Ectodermal cell (in vitro differentiated cells): ENCODE measurements at regions not wholly inside any gene's neighbourhood (a gene's known extent, or its start where the extent isn't known, plus 50 kb on each side); places are given as distances from the start of the nearest gene placed in this dataset.

ENCODE experiments used
- H3K27ac ChIP-seq: 2 replicates; pipeline ENCODE4 v1.7.0; 2013; ENCODE audit warnings: mild to moderate bottlenecking, low read depth, low read length; ENCODE audit not compliant: insufficient read depth, poor library complexity, severe bottlenecking
- H3K27me3 ChIP-seq: 2 replicates; pipeline ENCODE4 v1.7.0; 2013; ENCODE audit warnings: mild to moderate bottlenecking, low read length; ENCODE audit not compliant: insufficient read depth, control insufficient read depth, poor library complexity, severe bottlenecking
- H3K36me3 ChIP-seq: one replicate; pipeline ENCODE4 v1.7.0; 2013; ENCODE audit warnings: low read length; ENCODE audit not compliant: control insufficient read depth, insufficient read depth
- H3K4me1 ChIP-seq: one replicate; pipeline ENCODE4 v1.7.0; 2013; ENCODE audit warnings: low read length; ENCODE audit not compliant: control insufficient read depth, insufficient read depth
- H3K4me3 ChIP-seq: 2 replicates; pipeline ENCODE4 v1.7.0; 2013; ENCODE audit warnings: low read depth, low read length, control low read depth; ENCODE audit not compliant: insufficient read depth
- H3K9me3 ChIP-seq: 2 replicates; pipeline ENCODE4 v1.7.0; 2013; ENCODE audit warnings: mild to moderate bottlenecking, low read length, moderate library complexity; ENCODE audit not compliant: control insufficient read depth
- WGBS, 2 experiments: methylation state at CpG; one replicate each; pipeline ENCODE4 v1.1.7; 2013; ENCODE audit warnings: missing lambda C conversion rate in 2 of 2; 5-methylcytosine and 5-hydroxymethylcytosine counted together

DNA sequence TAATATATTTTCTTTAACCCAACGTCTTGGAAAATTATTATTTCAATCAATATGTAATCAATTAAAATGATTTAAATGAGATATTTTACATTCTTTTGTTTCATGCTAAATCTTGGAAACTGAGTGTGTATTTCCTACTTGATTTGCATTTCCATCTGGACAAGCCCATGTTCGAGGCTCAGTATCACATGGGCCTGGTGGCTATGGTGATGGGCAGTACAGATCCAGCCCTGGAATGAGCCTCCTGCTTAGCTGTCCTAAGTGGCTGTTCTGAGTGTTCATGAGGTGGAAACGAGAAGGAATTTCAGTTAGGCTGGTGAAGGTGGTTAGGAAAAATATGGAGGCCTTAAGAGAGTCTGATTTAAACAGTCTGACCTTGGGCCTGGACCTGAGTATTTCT is 73.0 kb upstream of the ATXN1 start:
- Histone ChIP-seq H3K4me1 (peaks cover 6% of the 10 kb centered on the region), H3K36me3 (no peaks in the 10 kb centered on the region), H3K9me3 (no peaks in the 10 kb centered on the region), H3K27me3 (no peaks in the 10 kb centered on the region), H3K27ac (no peak overlapping the region), H3K4me3 (no peak overlapping the region)
- 89 to 91% methylated on average over 2 of the region's 3 CpGs for WGBS, 2 experiments

GRCh38 chr6:16832721-16833120 is 71.5 kb upstream of the ATXN1 start:
- Histone ChIP-seq H3K4me1 (peaks cover 6% of the 10 kb centered on the region), H3K27ac (no peak overlapping the region), H3K36me3 (no peaks in the 10 kb centered on the region), H3K27me3 (no peaks in the 10 kb centered on the region), H3K9me3 (no peaks in the 10 kb centered on the region), H3K4me3 (no peak overlapping the region)
- WGBS, 2 experiments: 93 to 94% methylated on average over 5 to 6 of the region's 6 CpGs

GRCh38 chr6:16832043-16832567 is 70.8 kb upstream of the ATXN1 start:
- Histone ChIP-seq H3K27ac (no peak overlapping the region), H3K9me3 (no peaks in the 10 kb centered on the region), H3K4me1 (peaks cover 6% of the 10 kb centered on the region), H3K4me3 (no peak overlapping the region), H3K27me3 (no peaks in the 10 kb centered on the region), H3K36me3 (no peaks in the 10 kb centered on the region)
- WGBS, 2 experiments: 94% methylated on average over 5 of the region's 5 CpGs

DNA sequence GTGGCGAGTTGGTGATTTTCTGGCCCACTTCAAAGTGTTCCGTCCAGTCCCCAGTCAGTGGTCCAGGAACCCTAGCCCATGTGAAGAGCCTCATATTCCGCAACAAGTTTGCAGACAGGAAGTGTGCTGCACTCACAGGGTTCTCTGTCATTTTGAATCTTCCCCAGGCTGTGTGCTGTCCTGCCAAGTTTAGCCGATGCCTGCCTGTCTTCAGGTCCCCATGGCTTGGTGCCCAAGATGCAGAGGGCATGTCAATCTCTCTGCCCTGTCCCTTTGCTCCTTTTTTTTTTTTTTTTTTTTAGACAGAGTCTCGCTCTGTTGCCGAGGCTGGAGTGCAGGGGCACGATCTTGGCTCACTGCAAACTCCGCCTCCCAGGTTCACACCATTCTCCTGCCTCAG is 69.9 kb upstream of the ATXN1 start:
- no peak overlapping the region for H3K4me3 ChIP-seq
- no peaks in the 10 kb centered on the region for H3K4me1 ChIP-seq
- no peak overlapping the region for H3K27ac ChIP-seq
- H3K27me3 ChIP-seq: no peaks in the 10 kb centered on the region
- no peaks in the 10 kb centered on the region for H3K36me3 ChIP-seq
- no peaks in the 10 kb centered on the region for H3K9me3 ChIP-seq
- WGBS, 2 experiments: 77 to 78% methylated on average over 5 of the region's 8 CpGs

DNA sequence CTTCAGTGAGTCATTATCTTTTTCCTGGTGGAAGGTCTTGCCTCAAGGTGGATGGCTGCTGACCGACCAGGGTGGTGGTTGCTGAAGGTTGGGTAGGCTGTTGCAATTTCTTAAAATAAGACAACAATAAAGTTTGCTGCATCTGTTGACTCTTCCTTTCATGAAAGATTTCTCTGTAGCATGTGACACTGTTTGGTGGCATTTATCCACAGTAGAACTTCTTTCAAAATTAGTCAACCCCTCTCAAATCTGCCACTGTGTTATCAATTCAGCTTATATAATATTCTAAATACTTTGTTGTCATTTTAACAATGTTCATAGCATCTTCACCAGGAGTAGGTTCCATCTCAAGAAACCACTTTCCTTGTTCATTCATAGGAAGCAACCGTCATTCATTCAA is 66.8 kb upstream of the ATXN1 start:
- Histone ChIP-seq H3K36me3 (no peaks in the 10 kb centered on the region), H3K4me1 (no peaks in the 10 kb centered on the region), H3K27ac (no peak overlapping the region), H3K27me3 (no peaks in the 10 kb centered on the region), H3K9me3 (no peaks in the 10 kb centered on the region), H3K4me3 (no peak overlapping the region)
- 89 to 91% methylated on average over 2 of the region's 2 CpGs for WGBS, 2 experiments

- 100% methylated on average over 1 to 2 of the region's 2 CpGs for WGBS, 2 experiments
- H3K27me3 ChIP-seq: no peaks in the 10 kb centered on the region
- no peaks in the 10 kb centered on the region for H3K4me1 ChIP-seq
- no peak overlapping the region for H3K4me3 ChIP-seq
- no peaks in the 10 kb centered on the region for H3K36me3 ChIP-seq
- no peaks in the 10 kb centered on the region for H3K9me3 ChIP-seq
- no peak overlapping the region for H3K27ac ChIP-seq
Observed at GRCh38 chr6:16827627-16828026, 66.4 kb upstream of the ATXN1 start.

DNA sequence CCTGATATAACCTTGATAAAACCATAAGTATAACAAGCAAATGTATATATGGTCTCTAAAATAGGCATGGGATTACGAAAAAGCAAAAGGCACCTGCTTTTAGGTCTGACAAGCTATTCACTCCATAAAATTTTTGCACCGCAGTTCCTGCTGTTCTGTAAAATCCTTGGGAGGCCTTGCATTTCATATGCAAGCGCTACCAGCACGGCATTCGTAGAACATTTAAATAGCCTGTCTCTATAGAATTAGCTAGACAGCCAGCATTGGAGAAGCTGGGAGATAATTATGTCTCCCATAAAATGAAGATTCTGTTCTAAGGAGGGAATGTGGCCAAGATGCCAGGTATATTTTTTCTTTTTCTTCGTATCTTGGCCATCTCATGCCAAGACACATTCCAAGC is 64.5 kb upstream of the ATXN1 start:
- Histone ChIP-seq H3K9me3 (no peaks in the 10 kb centered on the region), H3K36me3 (no peaks in the 10 kb centered on the region), H3K4me3 (no peak overlapping the region), H3K4me1 (no peaks in the 10 kb centered on the region), H3K27ac (no peak overlapping the region), H3K27me3 (no peaks in the 10 kb centered on the region)
- WGBS, 2 experiments: 88 to 91% methylated on average over 6 of the region's 6 CpGs

DNA sequence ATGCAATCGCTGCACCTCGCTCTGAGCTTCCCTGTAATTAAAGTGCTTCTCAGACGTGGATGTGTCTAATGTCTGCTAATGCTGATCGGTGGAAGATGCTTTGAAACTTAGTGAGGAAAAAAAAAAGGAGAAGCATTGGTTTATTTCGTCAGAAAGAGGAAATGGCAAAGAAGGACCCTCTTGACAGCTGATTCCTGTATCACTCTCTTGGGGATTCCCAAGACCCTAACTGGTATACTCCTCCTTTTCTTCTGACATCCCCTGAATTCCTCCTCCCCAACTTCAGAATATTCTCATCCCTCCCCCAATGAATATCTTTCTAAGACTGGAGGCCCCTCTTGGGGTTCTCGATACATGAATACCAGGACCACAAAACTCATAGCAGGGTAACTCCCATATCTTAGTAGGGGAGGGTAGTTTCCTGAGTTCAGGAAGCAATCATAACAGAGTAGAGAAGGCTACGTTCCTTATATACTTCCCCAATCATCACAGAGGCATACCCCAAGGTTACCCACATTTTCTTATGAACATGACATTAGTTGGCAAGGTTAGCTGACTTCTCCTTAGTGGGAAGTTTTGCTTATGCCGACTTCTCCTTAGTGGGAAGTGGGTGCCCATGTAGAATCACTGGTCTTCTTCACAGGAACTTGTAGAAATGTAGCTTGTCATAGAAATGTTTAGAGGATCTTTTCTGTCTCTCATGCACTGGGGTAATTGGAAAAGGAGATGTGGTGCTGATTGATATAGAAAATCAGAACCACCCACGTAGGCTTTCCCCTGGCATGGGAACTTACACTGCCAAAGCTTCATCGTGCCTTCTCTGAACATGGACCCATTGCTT is 63.8 kb upstream of the ATXN1 start:
- WGBS, 2 experiments: 94 to 96% methylated on average over 8 to 10 of the region's 10 CpGs
- no peaks in the 10 kb centered on the region for H3K4me1 ChIP-seq
- H3K27me3 ChIP-seq: no peaks in the 10 kb centered on the region
- no peaks in the 10 kb centered on the region for H3K36me3 ChIP-seq
- no peak overlapping the region for H3K27ac ChIP-seq
- no peaks in the 10 kb centered on the region for H3K9me3 ChIP-seq
- H3K4me3 ChIP-seq: no peak overlapping the region

DNA sequence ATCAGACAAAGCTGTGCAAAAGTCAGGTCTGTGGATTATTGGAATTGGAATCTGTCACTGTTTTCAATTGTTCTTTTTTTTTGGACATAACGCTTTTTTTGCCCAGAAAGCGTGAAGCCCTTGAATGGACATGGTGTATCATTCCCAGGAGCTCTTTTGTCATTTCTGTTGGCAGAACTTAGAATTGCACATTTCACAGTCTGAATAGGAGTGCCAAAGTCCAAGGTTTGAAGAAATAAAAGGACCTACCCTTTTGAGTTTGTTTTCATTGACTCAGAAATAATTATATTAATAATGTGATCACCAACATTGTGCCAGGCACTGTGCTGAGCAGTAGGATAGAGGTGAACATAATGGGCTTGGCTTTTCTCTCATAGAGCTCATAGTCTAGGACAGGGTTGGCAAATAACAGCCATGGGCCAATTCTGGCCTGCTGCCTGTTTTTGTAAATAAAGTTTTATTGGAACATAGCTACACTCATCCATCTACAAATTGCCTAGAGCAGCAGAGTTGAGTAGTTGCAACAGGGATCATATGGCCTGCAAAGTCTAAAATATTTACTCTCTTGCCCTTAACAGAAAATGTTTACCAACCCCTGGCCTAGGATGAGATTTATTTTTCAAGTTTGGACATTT is 62.6 kb upstream of the ATXN1 start:
- Histone ChIP-seq H3K4me1 (no peaks in the 10 kb centered on the region), H3K27me3 (no peaks in the 10 kb centered on the region), H3K27ac (no peak overlapping the region), H3K36me3 (no peaks in the 10 kb centered on the region), H3K4me3 (no peak overlapping the region), H3K9me3 (no peaks in the 10 kb centered on the region)
- WGBS, 2 experiments: 94% methylated on average over 2 of the region's 2 CpGs

- no peak overlapping the region for H3K4me3 ChIP-seq
- no peaks in the 10 kb centered on the region for H3K9me3 ChIP-seq
- H3K4me1 ChIP-seq: no peaks in the 10 kb centered on the region
- H3K27me3 ChIP-seq: no peaks in the 10 kb centered on the region
- WGBS, 2 experiments: 78 to 82% methylated on average over 7 to 8 of the region's 8 CpGs
- no peak overlapping the region for H3K27ac ChIP-seq
- no peaks in the 10 kb centered on the region for H3K36me3 ChIP-seq
Observed at GRCh38 chr6:16822975-16823717, 61.9 kb upstream of the ATXN1 start.
